ENCODE measurements at regions not wholly inside any gene's neighbourhood (a gene's known extent, or its start where the extent isn't known, plus 50 kb on each side); places are given as distances from the start of the nearest gene placed in this dataset.

- Mint-ChIP-seq H3K4me3 (no peak overlapping the region), H3K36me3 (no peaks in the 10 kb centered on the region), H3K27me3 (peaks cover 0 to 12% (median 3%) of the 10 kb centered on the region in 5 donors), H3K9me3 (peaks cover 0 to 9% (median 0%) of the 10 kb centered on the region in 11 donors), H3K4me1 (peaks cover 0 to 2% (median 0%) of the 10 kb centered on the region in 7 donors), H3K27ac (no peak overlapping the region)
- intact Hi-C loops (cut with micrococcal nuclease): no loop called here
- Histone ChIP-seq H3K36me3 (ENCODE audit: control insufficient read depth in 2 of 3, insufficient read depth in 3 of 3, low read length in 3 of 3) (no peaks in the 10 kb centered on the region), H3K9me3 (ENCODE audit: control insufficient read depth in 2 of 3, low read length in 3 of 3) (no peaks in the 10 kb centered on the region), H3K27me3 (ENCODE audit: control insufficient read depth in 2 of 2, insufficient read depth in 2 of 2, low read length in 2 of 2) (no peaks in the 10 kb centered on the region), H3K4me3 (ENCODE audit: low read length) (no peak overlapping the region), H3K4me1 (ENCODE audit: control insufficient read depth in 2 of 2, insufficient read depth in 2 of 2, low read length in 2 of 2) (no peaks in the 10 kb centered on the region), H3K27ac (ENCODE audit: low read depth, low read length) (no peak overlapping the region)
- DNase-seq (no peak), ATAC-seq (no peak)
- CTCF ChIA-PET: no interaction called here
- POLR2A ChIA-PET: no interaction called here
These were observed 338.1 kb downstream of the SLC4A3 start for GRCh38 chr2:219965287-219966194.

- H3K9me3 ChIP-seq (ENCODE audit: control insufficient read depth in 2 of 3, low read length in 3 of 3): no peaks in the 10 kb centered on the region
- no peaks in the 10 kb centered on the region for H3K27me3 ChIP-seq (ENCODE audit: control insufficient read depth in 2 of 2, insufficient read depth in 2 of 2, low read length in 2 of 2)
- ChIA-PET CTCF (no interaction called here), POLR2A (no interaction called here)
- no peak overlapping the region for H3K27ac Mint-ChIP-seq
- DNase-seq: no peak
- H3K4me3 Mint-ChIP-seq: no peak overlapping the region
- no peaks in the 10 kb centered on the region for H3K36me3 ChIP-seq (ENCODE audit: control insufficient read depth in 2 of 3, insufficient read depth in 3 of 3, low read length in 3 of 3)
- peaks cover 0 to 12% (median 3%) of the 10 kb centered on the region in 5 donors for H3K27me3 Mint-ChIP-seq
- H3K4me1 Mint-ChIP-seq: peaks cover 0 to 2% (median 0%) of the 10 kb centered on the region in 7 donors
- intact Hi-C loops (cut with micrococcal nuclease): no loop called here
- no peaks in the 10 kb centered on the region for H3K36me3 Mint-ChIP-seq
- no peak for ATAC-seq
- peaks cover 0 to 9% (median 0%) of the 10 kb centered on the region in 11 donors for H3K9me3 Mint-ChIP-seq
- H3K27ac ChIP-seq (ENCODE audit: low read depth, low read length): no peak overlapping the region
- no peak overlapping the region for H3K4me3 ChIP-seq (ENCODE audit: low read length)
- H3K4me1 ChIP-seq (ENCODE audit: control insufficient read depth in 2 of 2, insufficient read depth in 2 of 2, low read length in 2 of 2): no peaks in the 10 kb centered on the region
These were observed 340.1 kb downstream of the SLC4A3 start for GRCh38 chr2:219967247-219968245.

GRCh38 chr2:219968685-219969345 lies 341.4 kb downstream of the SLC4A3 start:
- no peak overlapping the region for H3K4me3 Mint-ChIP-seq
- no peak for ATAC-seq

GRCh38 chr2:219969508-219969907 lies 342.1 kb downstream of the SLC4A3 start:
- ATAC-seq: no peak
- H3K9me3 ChIP-seq (ENCODE audit: control insufficient read depth in 2 of 3, low read length in 3 of 3): no peaks in the 10 kb centered on the region
- H3K27ac ChIP-seq (ENCODE audit: low read depth, low read length): no peak overlapping the region
- intact Hi-C loops (cut with micrococcal nuclease): no loop called here
- no peak overlapping the region for H3K4me3 ChIP-seq (ENCODE audit: low read length)
- Mint-ChIP-seq H3K27ac (no peak overlapping the region), H3K4me3 (no peak overlapping the region), H3K36me3 (no peaks in the 10 kb centered on the region), H3K27me3 (peaks cover 0 to 12% (median 3%) of the 10 kb centered on the region in 5 donors), H3K9me3 (peaks cover 0 to 9% (median 0%) of the 10 kb centered on the region in 11 donors), H3K4me1 (peaks cover 0 to 2% (median 0%) of the 10 kb centered on the region in 7 donors)
- no peak for DNase-seq
- no peaks in the 10 kb centered on the region for H3K4me1 ChIP-seq (ENCODE audit: control insufficient read depth in 2 of 2, insufficient read depth in 2 of 2, low read length in 2 of 2)
- H3K27me3 ChIP-seq (ENCODE audit: control insufficient read depth in 2 of 2, insufficient read depth in 2 of 2, low read length in 2 of 2): no peaks in the 10 kb centered on the region
- H3K36me3 ChIP-seq (ENCODE audit: control insufficient read depth in 2 of 3, insufficient read depth in 3 of 3, low read length in 3 of 3): no peaks in the 10 kb centered on the region
- ChIA-PET POLR2A (no interaction called here), CTCF (no interaction called here)

More at GRCh38 chr2:219968685-219969345, 341.4 kb downstream of the SLC4A3 start:
- Histone ChIP-seq H3K27me3 (ENCODE audit: control insufficient read depth in 2 of 2, insufficient read depth in 2 of 2, low read length in 2 of 2) (no peaks in the 10 kb centered on the region), H3K9me3 (ENCODE audit: control insufficient read depth in 2 of 3, low read length in 3 of 3) (no peaks in the 10 kb centered on the region), H3K4me1 (ENCODE audit: control insufficient read depth in 2 of 2, insufficient read depth in 2 of 2, low read length in 2 of 2) (no peaks in the 10 kb centered on the region), H3K27ac (ENCODE audit: low read depth, low read length) (no peak overlapping the region), H3K4me3 (ENCODE audit: low read length) (no peak overlapping the region), H3K36me3 (ENCODE audit: control insufficient read depth in 2 of 3, insufficient read depth in 3 of 3, low read length in 3 of 3) (no peaks in the 10 kb centered on the region)
- peaks cover 0 to 9% (median 0%) of the 10 kb centered on the region in 11 donors for H3K9me3 Mint-ChIP-seq
- DNase-seq: no peak
- H3K27ac Mint-ChIP-seq: no peak overlapping the region
- peaks cover 0 to 12% (median 3%) of the 10 kb centered on the region in 5 donors for H3K27me3 Mint-ChIP-seq
- intact Hi-C loops (cut with micrococcal nuclease): no loop called here
- ChIA-PET CTCF (no interaction called here), POLR2A (no interaction called here)
- peaks cover 0 to 2% (median 0%) of the 10 kb centered on the region in 7 donors for H3K4me1 Mint-ChIP-seq
- H3K36me3 Mint-ChIP-seq: no peaks in the 10 kb centered on the region

GRCh38 chr2:219973136-219973535 lies 345.7 kb downstream of the SLC4A3 start:
- Mint-ChIP-seq H3K27ac (no peak overlapping the region), H3K27me3 (peaks cover 0 to 6% (median 0%) of the 10 kb centered on the region in 5 donors), H3K9me3 (peaks cover 0 to 6% (median 4%) of the 10 kb centered on the region in 11 donors), H3K4me1 (no peaks in the 10 kb centered on the region), H3K4me3 (no peak overlapping the region), H3K36me3 (no peaks in the 10 kb centered on the region)
- no peak for ATAC-seq
- DNase-seq: no peak
- Histone ChIP-seq H3K9me3 (ENCODE audit: control insufficient read depth in 2 of 3, low read length in 3 of 3) (no peaks in the 10 kb centered on the region), H3K27me3 (ENCODE audit: control insufficient read depth in 2 of 2, insufficient read depth in 2 of 2, low read length in 2 of 2) (no peaks in the 10 kb centered on the region), H3K27ac (ENCODE audit: low read depth, low read length) (no peak overlapping the region), H3K36me3 (ENCODE audit: control insufficient read depth in 2 of 3, insufficient read depth in 3 of 3, low read length in 3 of 3) (no peaks in the 10 kb centered on the region), H3K4me3 (ENCODE audit: low read length) (no peak overlapping the region), H3K4me1 (ENCODE audit: control insufficient read depth in 2 of 2, insufficient read depth in 2 of 2, low read length in 2 of 2) (no peaks in the 10 kb centered on the region)
- ChIA-PET POLR2A (no interaction called here), CTCF (no interaction called here)
- intact Hi-C loops (cut with micrococcal nuclease): no loop called here

- H3K4me3 Mint-ChIP-seq: no peak overlapping the region
- no peaks in the 10 kb centered on the region for H3K4me1 Mint-ChIP-seq
- CTCF ChIA-PET: no interaction called here
- no peak overlapping the region for H3K4me3 ChIP-seq (ENCODE audit: low read length)
- H3K36me3 ChIP-seq (ENCODE audit: control insufficient read depth in 2 of 3, insufficient read depth in 3 of 3, low read length in 3 of 3): no peaks in the 10 kb centered on the region
- peaks cover 0 to 3% (median 0%) of the 10 kb centered on the region in 5 donors for H3K36me3 Mint-ChIP-seq
- peaks cover 0 to 12% (median 4%) of the 10 kb centered on the region in 5 donors for H3K27me3 Mint-ChIP-seq
- POLR2A ChIA-PET: no interaction called here
- H3K9me3 Mint-ChIP-seq: peaks cover 0 to 8% (median 0%) of the 10 kb centered on the region in 11 donors
- H3K27me3 ChIP-seq (ENCODE audit: control insufficient read depth in 2 of 2, insufficient read depth in 2 of 2, low read length in 2 of 2): no peaks in the 10 kb centered on the region
- no peaks in the 10 kb centered on the region for H3K9me3 ChIP-seq (ENCODE audit: control insufficient read depth in 2 of 3, low read length in 3 of 3)
- H3K27ac Mint-ChIP-seq: no peak overlapping the region
- H3K27ac ChIP-seq (ENCODE audit: low read depth, low read length): no peak overlapping the region
- H3K4me1 ChIP-seq (ENCODE audit: control insufficient read depth in 2 of 2, insufficient read depth in 2 of 2, low read length in 2 of 2): no peaks in the 10 kb centered on the region
- ATAC-seq: no peak
- DNase-seq: no peak
- intact Hi-C loops (cut with micrococcal nuclease): no loop called here
These were observed 349.4 kb downstream of the SLC4A3 start for GRCh38 chr2:219976871-219977270.
